Stomach (tissue), 8 donors: ENCODE measurements at regions not wholly inside any gene's neighbourhood (a gene's known extent, or its start where the extent isn't known, plus 50 kb on each side); places are given as distances from the start of the nearest gene placed in this dataset.
A peak's percentile ranks its signal among the peaks of the same experiment; 100 is the strongest.
"Not testable (repeated sequence)": the region's sequence is repeated elsewhere in the genome, so short reads cannot be mapped to it uniquely, and the experiment has no call there.

Source experiments
- DNase-seq, 2 donors: peaks; one replicate each; pipeline versions ENCODE4 v3.0.0 to v3.0.0-alpha.2; 2013 to 2019
- H3K27ac ChIP-seq, 5 donors: fragments of 200-600 bp in 4 of 5; sonication (generic) in 4 of 5; one replicate each; pipeline ENCODE4 v1.5.1; 2013 to 2019; ENCODE audit warnings: mild to moderate bottlenecking in 1 of 5, moderate library complexity in 1 of 5
- H3K27me3 ChIP-seq, 3 donors: fragments of 200-600 bp; sonication (generic); one replicate each; pipeline ENCODE4 v1.5.1; 2017 to 2019; ENCODE audit warnings: mixed run types in 1 of 3
- H3K36me3 ChIP-seq, 4 donors: fragments of 200-600 bp; sonication (generic); 1 replicate in 3 of 4; 2 replicates in 1 of 4; pipeline ENCODE4 v1.5.1; 2016 to 2019
- H3K4me1 ChIP-seq, 4 donors: fragments of 200-600 bp; sonication (generic); one replicate each; pipeline ENCODE4 v1.5.1; 2016 to 2019
- H3K4me3 ChIP-seq, 4 donors: fragments of 200-600 bp; sonication (generic) in 3 of 4; one replicate each; pipeline ENCODE4 v1.5.1; 2016 to 2019; ENCODE audit warnings: mild to moderate bottlenecking in 1 of 4
- H3K9me3 ChIP-seq, 4 donors: fragments of 200-600 bp; sonication (generic); one replicate each; pipeline ENCODE4 v1.5.1; 2016 to 2019
- EP300 ChIP-seq: sonication (generic); formaldehyde crosslinking; IDR thresholded peaks from one replicate; pipeline ENCODE4 v1.6.1; 2017; ENCODE audit warnings: antibody characterized with exemption
- POLR2A ChIP-seq, 4 donors: fragments of 450-650 bp; IDR thresholded peaks; one replicate each; pipeline ENCODE4 v1.6.1; 2016; ENCODE audit warnings: antibody characterized with exemption in 4 of 4, control low read depth in 2 of 4, mild to moderate bottlenecking in 1 of 4, moderate library complexity in 1 of 4
- POLR2AphosphoS5 ChIP-seq, 3 donors: sonication (generic); formaldehyde crosslinking; IDR thresholded peaks; one replicate each; pipeline ENCODE4 v1.6.1; 2016; ENCODE audit warnings: antibody characterized with exemption in 3 of 3
- WGBS, 5 donors: extraction: QIAGEN DNeasy Blood & Tissue Kit in 3 of 5; methylation state at CpG; one replicate each; pipeline versions ENCODE4 v1.1.5 to v1.1.7; 2013 to 2018; 5-methylcytosine and 5-hydroxymethylcytosine counted together
- intact Hi-C: fragments of 100-400 bp; cut with DNase I; formaldehyde crosslinking; loops from one replicate; pipeline ENCODE4 v1.15.1; 2023; ENCODE audit warnings: low total_unique reads
- TF ChIP-seq, protein P1 (sequence below), 7 experiments: fragments of 450-650 bp in 4 of 7; fragments of 200-600 bp in 3 of 7; sonication (generic) in 3 of 7; IDR thresholded peaks; one replicate each; pipeline ENCODE4 v1.5.1; 2016 to 2019; ENCODE audit warnings: antibody characterized with exemption in 7 of 7, control low read depth in 2 of 7, mild to moderate bottlenecking in 1 of 7
- donor health status: healthy with polysubstance abuse.
- donor health status: Bipolar disorder and iron deficiency.
- donor health status: healthy.

DNA sequence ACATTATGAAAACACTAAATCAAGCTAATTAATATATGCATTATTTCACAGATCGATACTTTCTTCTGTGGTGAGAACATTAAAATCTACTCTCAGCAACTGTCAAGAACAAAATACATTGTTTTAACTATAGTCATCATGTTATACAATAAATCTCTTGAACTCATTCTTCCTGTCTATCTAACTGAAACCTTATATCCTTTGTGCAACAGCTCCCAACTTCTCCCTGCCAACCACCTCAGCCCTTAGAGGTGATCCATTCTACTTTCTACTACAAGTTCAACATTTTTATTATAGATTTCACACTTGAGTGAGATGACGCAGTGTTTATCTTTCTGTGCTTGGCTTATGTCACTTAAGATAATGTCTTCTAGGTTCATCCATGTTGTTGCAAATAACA lies 535.2 kb upstream of the CRIM1 start:
- no peak overlapping the region for H3K27ac ChIP-seq
- no peaks in the 10 kb centered on the region for H3K4me1 ChIP-seq
- no peaks in the 10 kb centered on the region for H3K27me3 ChIP-seq
- intact Hi-C loops: no loop called here
- TF ChIP-seq POLR2AphosphoS5 (IDR thresholded peaks at IDR 0.05): no peak
- TF ChIP-seq, protein P1, sequence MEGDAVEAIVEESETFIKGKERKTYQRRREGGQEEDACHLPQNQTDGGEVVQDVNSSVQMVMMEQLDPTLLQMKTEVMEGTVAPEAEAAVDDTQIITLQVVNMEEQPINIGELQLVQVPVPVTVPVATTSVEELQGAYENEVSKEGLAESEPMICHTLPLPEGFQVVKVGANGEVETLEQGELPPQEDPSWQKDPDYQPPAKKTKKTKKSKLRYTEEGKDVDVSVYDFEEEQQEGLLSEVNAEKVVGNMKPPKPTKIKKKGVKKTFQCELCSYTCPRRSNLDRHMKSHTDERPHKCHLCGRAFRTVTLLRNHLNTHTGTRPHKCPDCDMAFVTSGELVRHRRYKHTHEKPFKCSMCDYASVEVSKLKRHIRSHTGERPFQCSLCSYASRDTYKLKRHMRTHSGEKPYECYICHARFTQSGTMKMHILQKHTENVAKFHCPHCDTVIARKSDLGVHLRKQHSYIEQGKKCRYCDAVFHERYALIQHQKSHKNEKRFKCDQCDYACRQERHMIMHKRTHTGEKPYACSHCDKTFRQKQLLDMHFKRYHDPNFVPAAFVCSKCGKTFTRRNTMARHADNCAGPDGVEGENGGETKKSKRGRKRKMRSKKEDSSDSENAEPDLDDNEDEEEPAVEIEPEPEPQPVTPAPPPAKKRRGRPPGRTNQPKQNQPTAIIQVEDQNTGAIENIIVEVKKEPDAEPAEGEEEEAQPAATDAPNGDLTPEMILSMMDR (IDR thresholded peaks at IDR 0.05): no peak
- no peak for TF ChIP-seq POLR2A (IDR thresholded peaks at IDR 0.05)
- TF ChIP-seq EP300: no peak
- WGBS, 5 donors: 80 to 92% (median 87%) methylated on average over 2 of the region's 2 CpGs
- DNase-seq: no peak
- H3K9me3 ChIP-seq: no peaks in the 10 kb centered on the region
- H3K36me3 ChIP-seq: no peaks in the 10 kb centered on the region
- no peak overlapping the region for H3K4me3 ChIP-seq

DNA sequence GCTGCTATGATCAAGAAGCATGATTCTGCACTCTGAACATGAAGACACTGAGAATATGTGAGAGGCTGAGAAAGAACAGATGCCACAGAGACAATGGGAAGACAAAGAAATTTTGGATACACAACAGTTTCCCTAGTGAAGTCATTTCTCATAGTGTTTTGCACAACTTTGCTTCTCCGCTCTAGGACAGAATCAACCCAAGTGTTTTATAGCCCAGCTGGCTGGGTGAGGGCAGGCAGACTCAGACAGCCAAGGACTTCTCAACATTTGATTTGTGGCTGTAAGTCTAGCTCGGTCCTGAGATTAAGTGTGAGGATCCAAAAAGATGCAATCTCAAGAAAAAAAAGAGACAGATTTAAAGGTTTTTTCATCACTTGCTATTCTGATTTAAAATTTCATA lies 536.5 kb upstream of the CRIM1 start:
- DNase-seq: peak in 1 of 2 donors; percentile 21
- intact Hi-C loops: no loop called here
- Histone ChIP-seq H3K9me3 (no peaks in the 10 kb centered on the region), H3K4me1 (no peaks in the 10 kb centered on the region), H3K4me3 (no peak overlapping the region), H3K36me3 (no peaks in the 10 kb centered on the region), H3K27ac (no peak overlapping the region), H3K27me3 (no peaks in the 10 kb centered on the region)
- TF ChIP-seq EP300 (no peak), POLR2A (IDR thresholded peaks at IDR 0.05) (no peak), POLR2AphosphoS5 (IDR thresholded peaks at IDR 0.05) (no peak)
- TF ChIP-seq, protein P1 (IDR thresholded peaks at IDR 0.05): no peak
- 62 to 67% (median 66%) methylated on average over 2 of the region's 2 CpGs for WGBS, 5 donors

DNA sequence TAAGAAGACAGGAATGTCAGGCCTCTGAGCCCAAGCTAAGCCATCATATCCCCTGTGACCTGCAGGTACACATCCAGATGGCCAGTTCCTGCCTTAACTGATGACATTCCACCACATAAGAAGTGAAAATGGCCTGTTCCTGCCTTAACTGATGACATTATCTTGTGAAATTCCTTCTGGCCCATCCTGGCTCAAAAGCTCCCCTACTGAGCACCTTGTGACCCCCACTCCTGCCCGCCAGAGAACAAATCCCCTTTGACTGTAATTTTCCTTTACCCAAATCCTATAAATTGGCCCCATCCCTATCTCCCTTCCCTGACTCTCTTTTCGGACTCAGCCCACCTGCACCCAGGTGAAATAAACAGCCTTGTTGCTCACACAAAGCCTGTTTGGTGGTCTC lies 537.2 kb upstream of the CRIM1 start:
- 53 to 85% (median 68%) methylated on average over 2 of the region's 2 CpGs for WGBS, 5 donors
- H3K9me3 ChIP-seq, H3K27ac ChIP-seq, H3K4me1 ChIP-seq, H3K4me3 ChIP-seq, H3K36me3 ChIP-seq, H3K27me3 ChIP-seq, DNase-seq, intact Hi-C loops: not testable (repeated sequence)

DNA sequence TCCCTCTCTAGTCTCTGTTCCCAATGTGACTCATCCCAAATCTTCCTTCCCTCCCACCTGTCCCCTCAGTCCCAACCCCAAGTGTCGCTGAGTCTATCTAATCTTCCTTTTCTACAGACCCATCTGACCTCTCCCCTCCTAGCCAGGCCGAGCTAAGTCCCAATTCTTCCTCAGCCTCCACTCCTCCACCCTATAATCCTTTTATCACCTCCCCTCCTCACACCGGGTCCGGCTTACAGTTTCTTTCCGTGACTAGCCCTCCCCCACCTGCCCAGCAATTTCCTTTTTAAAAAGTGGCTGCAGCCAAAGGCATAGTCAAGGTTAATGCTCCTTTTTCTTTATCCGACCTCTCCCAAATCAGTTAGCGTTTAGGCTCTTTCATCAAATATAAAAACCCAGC lies 541.0 kb upstream of the CRIM1 start:
- H3K4me3 ChIP-seq, H3K27ac ChIP-seq, H3K36me3 ChIP-seq, H3K27me3 ChIP-seq, H3K9me3 ChIP-seq, H3K4me1 ChIP-seq, DNase-seq, intact Hi-C loops: not testable (repeated sequence)
- WGBS, 5 donors: 52 to 64% (median 58%) methylated on average over 7 of the region's 7 CpGs

DNA sequence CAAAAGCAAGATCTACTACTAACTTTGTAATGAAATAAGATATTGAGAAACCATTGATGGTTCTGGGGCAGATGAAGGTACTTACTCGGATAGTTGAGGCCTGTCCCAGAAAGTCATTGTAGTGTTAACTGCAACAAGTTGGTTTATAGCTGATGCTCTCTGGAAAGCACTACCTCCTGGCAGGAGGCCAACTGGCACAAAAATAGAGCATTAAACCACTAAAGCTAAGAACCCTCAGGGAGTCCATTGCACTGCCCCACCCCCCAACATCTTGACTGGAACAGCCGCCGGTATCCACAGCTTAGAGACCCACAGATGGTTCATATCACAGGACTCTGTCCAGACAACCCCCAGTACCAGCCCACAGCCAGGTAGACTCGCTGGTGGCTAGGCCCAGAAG lies 552.5 kb upstream of the CRIM1 start:
- Histone ChIP-seq H3K4me3 (no peak overlapping the region), H3K36me3 (no peaks in the 10 kb centered on the region), H3K4me1 (no peaks in the 10 kb centered on the region), H3K27me3 (no peaks in the 10 kb centered on the region), H3K9me3 (no peaks in the 10 kb centered on the region), H3K27ac (no peak overlapping the region)
- intact Hi-C loops: no loop called here
- 41 to 72% (median 67%) methylated on average over 4 of the region's 4 CpGs for WGBS, 5 donors
- no peak for DNase-seq
- TF ChIP-seq POLR2AphosphoS5 (IDR thresholded peaks at IDR 0.05) (no peak), POLR2A (IDR thresholded peaks at IDR 0.05) (no peak), EP300 (no peak)
- TF ChIP-seq, protein P1 (IDR thresholded peaks at IDR 0.05): no peak
